GM21526 (cell line): ENCODE measurements at regions not wholly inside any gene's neighbourhood (a gene's known extent, or its start where the extent isn't known, plus 50 kb on each side); places are given as distances from the start of the nearest gene placed in this dataset.

ENCODE experiments used
- ATAC-seq: cut with Tn5 transposase; IDR thresholded peaks from one replicate; pipeline ENCODE4 v1.9.1; 2021; ENCODE audit warnings: moderate library complexity; ENCODE audit not compliant: unreplicated experiment, low FRiP score

DNA sequence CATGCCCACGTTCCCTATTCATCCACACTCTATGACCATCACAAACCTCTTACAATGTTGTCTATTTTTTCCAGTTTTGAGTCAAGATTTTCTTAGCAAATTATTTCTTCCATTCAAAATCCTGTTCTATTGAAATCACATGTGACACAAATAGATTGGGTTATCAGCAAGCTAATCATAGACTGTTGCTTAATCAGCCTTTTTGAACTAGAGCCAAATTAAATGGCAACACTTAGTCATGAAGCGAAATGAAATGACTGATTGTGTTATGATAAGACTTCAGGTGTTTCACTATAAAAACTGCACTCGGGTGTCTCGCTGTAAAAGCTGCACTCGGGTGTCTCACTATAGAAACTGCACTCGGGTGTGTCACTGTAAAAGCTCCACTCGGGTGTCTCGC lies 890.0 kb upstream of the FRG1 start:
- no peak for ATAC-seq

- ATAC-seq, result no peak
Observed at GRCh38 chr4:189053621-189054020, 887.1 kb upstream of the FRG1 start.

DNA sequence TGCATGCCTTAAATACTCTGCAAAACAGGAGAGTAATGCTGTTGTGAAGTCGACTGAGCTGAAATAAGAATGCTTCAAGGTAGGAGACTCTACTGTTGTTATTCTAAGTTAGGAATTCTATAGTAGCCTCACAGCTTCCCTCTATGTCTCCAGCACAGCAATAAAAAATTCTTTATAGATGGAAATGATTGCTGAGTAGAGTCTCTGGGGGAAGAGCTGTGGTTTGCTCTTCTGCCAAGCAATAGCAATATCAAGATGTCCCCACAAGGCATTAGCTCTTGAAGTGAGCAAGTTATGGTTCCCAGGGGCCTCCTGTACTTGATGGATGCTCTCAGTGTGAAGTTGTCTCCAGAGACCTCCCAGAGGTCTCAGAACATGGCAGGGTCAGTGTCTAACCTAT lies 880.6 kb upstream of the FRG1 start:
- ATAC-seq, result no peak

DNA sequence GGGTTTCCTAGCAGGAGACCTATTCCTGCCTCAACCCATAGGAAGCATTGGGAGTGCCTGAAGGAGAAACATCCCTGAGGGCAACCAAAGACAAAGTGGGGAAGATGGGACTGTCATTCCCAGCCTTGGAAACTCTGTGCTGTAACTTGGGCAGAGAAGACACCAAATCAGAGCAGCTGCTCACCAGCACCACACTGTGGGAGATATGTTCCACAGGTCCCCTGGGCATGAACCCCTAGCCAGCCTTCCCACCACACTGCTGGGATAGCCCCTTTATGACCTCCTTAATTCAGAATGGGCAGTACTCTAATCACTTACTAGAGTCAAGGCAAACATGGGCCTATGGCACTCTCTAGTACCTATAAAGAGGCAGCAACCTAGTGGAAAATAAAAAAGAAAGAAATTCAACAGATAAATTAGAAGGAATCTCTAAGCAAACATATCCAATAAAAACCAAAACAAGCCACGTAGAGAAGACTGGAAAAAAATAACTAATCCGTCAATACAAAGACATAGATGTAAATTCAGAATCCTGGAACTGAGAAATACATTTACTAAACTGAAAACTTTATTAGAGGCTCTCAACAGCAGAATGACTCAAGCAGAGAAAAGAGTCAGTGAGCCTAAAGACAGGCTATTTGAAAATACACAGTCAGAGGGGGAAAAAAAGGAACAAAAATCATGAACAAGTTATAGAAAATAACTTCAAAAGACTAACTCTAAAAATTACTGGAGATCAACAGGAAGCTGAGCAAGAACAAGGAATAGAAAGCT lies 878.4 kb upstream of the FRG1 start:
- no peak for ATAC-seq

GRCh38 chr4:189069772-189070171 lies 870.9 kb upstream of the FRG1 start:
- ATAC-seq, result no peak

GRCh38 chr4:189071241-189071640 lies 869.4 kb upstream of the FRG1 start:
- ATAC-seq, result no peak

DNA sequence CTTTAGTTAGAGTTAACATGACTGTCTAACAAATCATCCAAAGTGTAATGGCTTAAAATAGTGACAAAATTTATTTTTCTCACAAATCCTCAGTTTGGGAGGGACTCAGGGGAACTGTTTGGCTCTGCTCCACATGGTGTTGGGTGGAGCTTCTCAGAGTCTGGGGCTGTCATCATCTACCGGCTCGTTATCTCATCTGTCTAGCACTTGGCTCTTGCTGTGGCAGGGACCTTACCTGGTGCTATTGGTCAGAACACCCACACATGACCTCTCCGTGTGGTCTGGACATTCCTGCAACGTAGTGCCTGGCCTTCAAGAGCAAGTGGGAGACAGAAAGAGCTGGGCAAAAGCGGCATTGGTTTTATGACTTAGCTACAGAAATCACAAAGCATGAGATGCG lies 866.9 kb upstream of the FRG1 start:
- no peak for ATAC-seq

DNA sequence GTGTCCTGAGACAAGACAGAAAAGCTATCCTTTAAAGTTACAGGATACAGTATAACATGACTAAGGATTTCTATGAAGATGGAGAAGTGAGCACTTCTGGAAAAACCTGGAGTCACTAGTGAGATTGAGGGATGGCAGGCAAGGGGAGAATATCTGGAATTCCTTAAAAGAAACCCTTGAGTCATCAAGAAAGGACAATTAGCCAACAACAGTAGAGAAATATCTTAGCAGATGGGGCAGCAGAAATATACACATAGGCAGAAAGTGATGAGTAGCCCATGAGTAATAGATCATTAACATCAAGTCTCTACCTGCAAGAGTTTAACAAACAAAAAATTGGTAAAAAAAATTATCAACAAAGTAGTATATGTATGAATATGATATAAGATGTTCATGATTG lies 858.8 kb upstream of the FRG1 start:
- ATAC-seq, result no peak

GRCh38 chr4:189083769-189084168 lies 856.9 kb upstream of the FRG1 start:
- ATAC-seq, result no peak

- no peak for ATAC-seq
Observed at GRCh38 chr4:189084671-189085070, 856.0 kb upstream of the FRG1 start.

DNA sequence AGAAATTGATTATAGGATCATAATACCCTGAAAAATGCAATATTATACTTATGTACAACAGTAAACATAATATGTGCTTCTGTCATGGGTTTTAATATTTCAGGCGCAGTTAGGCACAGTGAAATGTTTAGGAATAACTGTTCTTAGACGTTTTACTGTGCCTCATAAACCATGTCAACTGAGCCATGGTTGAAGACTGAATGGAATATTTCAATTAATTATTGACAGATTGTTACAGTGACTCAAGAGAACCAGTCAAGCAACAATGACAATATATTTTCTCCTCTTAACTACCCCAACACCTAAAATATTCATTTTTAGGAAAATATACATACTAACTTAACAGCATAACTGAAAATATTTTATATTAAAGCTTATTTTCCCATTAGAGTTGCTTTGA lies 852.7 kb upstream of the FRG1 start:
- ATAC-seq, result no peak

GRCh38 chr4:189088780-189089179 lies 851.9 kb upstream of the FRG1 start:
- no peak for ATAC-seq

DNA sequence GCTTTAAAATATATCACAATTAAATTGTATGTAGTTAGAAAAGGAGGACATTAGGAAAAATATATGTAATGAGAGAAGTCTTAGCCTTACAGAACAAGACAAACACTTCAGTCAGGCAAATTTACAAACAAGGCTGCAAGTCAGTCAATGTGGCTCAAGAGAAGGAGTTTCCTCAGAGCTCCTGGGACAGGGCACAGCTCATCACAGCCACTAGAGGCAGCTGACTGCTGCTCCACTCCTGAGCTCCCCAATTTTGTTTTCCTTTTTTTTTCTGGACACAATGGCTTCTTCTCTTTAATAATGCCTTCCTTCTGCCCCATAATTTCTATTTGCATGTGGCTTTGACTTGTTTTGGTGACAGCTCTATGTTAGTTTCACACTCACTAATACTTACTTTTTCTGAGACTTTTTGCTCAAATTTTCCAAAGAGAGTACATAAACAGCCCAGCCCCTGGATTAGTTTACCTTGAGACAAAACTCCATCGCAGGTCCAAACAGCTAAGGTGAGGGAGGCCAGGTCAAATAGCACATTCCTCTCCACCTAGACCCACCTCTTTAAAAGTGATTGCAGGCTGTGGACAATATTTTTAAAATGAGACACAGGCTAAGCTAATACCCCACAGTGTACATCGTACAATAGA lies 850.4 kb upstream of the FRG1 start:
- no peak for ATAC-seq

DNA sequence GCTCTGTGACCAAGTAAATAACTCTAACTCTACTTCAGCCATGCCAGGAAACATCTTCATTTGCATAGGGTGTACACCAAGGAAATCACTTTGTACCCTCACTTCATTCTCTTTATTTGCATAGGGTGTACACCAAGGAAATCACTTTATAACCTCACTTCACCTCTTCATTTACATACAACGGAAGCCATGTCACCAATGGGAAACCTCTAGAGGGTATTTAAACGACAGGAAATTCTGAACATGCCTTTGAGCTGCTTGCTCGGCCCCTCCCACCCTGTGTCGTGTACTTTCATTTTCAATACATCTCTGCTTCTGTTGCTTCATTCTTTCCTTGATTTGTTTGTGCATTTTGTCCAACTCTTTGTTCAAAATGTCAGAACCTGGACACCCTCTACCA lies 848.1 kb upstream of the FRG1 start:
- ATAC-seq, result no peak

GRCh38 chr4:189096108-189096507 lies 844.6 kb upstream of the FRG1 start:
- no peak for ATAC-seq

DNA sequence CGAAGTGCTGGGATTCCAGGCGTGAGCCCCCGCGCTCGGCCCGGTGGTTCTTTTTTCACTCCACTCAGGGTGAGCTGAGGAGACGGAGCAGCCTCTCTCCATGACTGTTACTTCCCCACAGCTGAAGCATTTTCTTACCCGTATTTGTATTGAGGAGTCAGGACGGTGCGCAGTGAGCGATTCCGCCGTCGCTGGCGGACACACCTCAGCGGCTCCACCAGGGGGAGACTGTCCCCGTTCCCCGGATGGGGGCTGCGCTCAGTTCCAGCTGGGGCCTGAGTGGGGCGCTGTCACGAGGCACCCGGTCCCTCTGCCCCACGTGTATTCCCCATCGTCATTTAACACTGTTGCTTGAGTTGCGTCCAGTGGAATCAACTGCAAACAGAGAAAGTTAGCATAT lies 844.0 kb upstream of the FRG1 start:
- ATAC-seq, result no peak

DNA sequence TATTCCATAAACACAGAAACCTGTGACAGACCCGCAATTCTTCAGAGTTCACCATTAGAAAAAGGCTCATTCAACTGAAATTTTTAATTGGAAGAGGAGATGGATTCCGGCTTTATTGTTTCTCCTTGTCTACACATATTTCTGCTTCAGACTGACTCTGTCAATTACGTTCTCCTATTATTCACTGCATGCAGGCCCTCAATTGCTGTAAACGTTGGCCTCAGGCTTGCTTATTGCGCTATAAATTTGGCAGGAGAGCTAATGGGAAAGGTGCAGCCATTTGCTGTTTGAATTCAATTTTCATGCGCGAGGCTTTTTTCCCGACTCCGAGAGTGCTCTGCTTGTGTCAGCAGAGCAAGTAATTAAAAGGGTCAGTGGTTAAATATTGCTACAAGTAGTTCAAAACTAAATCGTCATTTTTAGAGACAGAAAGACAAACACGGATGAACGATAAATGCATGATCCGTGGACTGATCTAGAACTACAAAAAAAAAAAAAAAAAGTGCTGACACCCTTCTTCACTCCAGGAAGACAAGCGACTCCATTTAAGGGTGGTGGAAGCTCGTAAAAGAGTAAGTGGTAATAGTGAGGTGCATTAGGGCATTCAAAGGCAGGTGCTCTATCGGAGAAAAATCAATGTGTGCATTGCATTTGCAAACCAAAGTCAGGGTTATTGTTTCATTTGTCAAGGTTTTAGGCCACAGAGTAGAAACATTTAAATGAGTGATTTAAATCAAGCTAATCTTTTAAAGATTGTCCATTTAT lies 841.6 kb upstream of the FRG1 start:
- ATAC-seq, result no peak

GRCh38 chr4:189113389-189113888 lies 827.2 kb upstream of the FRG1 start:
- no peak for ATAC-seq

DNA sequence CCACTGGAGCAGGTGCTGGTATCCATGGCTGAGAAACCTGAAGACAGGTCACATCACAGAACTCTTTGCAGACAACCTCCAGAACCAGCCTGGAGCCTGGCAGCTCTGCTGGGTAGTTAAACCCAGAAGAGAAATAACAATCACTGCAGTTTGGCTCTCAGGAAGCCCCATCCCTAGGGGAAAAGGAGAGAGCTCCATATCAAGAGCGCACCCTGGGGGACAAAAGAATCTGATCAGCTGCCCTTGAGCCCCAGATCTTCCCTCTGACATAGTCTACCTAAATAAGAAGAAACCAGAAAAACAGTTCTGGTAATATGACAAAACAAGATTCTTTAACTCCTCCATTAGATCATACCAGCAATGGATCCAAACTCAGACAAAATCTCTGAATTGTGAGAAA lies 823.2 kb upstream of the FRG1 start:
- ATAC-seq, result no peak

- ATAC-seq, result no peak
Observed at GRCh38 chr4:189121336-189121735, 819.3 kb upstream of the FRG1 start.

DNA sequence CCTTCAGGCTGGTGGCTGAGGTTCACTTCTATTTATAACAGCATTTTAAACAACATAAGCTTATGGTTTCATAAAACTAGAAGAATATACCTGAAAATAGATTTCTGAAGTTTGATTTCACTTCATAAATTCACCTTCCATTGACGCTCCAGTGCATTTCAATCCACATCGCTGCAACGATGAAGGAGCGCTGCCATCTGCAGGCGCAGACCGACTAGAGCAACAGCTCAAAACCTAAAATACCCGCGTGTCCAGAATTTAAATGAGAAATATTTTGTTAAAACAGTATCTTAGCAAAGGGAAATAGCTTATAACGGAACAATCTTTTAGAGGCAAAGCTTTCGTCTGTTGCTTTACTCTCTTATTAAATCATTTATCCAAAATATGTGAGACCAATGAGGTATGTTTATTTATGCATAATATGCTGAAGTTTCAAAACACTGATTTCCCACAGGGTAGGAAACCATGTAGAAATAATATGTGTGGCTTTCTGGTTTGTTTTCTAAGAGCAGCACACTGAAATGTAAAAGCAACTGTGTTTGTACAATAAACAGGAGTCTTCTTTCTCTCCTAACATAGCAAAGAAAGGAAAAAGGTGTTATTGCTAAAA lies 816.4 kb upstream of the FRG1 start:
- no peak for ATAC-seq
